ENCODE measurements at regions not wholly inside any gene's neighbourhood (a gene's known extent, or its start where the extent isn't known, plus 50 kb on each side); places are given as distances from the start of the nearest gene placed in this dataset.

- Histone ChIP-seq H3K27me3 (ENCODE audit: insufficient read depth, low read length) (peaks cover 22% of the 10 kb centered on the region), H3K27ac (ENCODE audit: low read depth, low read length) (no peak overlapping the region), H3K4me2 (ENCODE audit: low read length) (no peak overlapping the region), H3K4me3 (replicated peaks in 1 of 2; ENCODE audit: low read depth in 1 of 2, low read length in 2 of 2) (no peak overlapping the region), H3K9me2 (ENCODE audit: insufficient read depth) (no peaks in the 10 kb centered on the region), H4K20me1 (ENCODE audit: insufficient read depth) (no peaks in the 10 kb centered on the region), H2AFZ (ENCODE audit: low read depth, low read length, poor library complexity, severe bottlenecking) (no peak overlapping the region), H3K4me1 (ENCODE audit: control insufficient read depth in 1 of 2, insufficient read depth in 2 of 2, low read length in 2 of 2) (no peaks in the 10 kb centered on the region; a peak in 2 of 4 replicates), H3K9ac (ENCODE audit: low read length) (no peak overlapping the region), H3K9me3 (ENCODE audit: control insufficient read depth in 1 of 2, insufficient read depth in 1 of 2, low read depth in 1 of 2, low read length in 2 of 2) (no peaks in the 10 kb centered on the region), H3K79me2 (ENCODE audit: insufficient read depth, low read length) (no peaks in the 10 kb centered on the region), H3K36me3 (ENCODE audit: control insufficient read depth in 1 of 2, insufficient read depth in 2 of 2, low read length in 2 of 2) (no peaks in the 10 kb centered on the region)
- ChIA-PET CTCF (no interaction called here), POLR2A (no interaction called here), RAD21 (ENCODE audit: low non-redundant PET in 1 of 2, low total read pairs in 2 of 2, uncharacterized antibody in 2 of 2, unreplicated experiment in 2 of 2) (no interaction called here)
- intact Hi-C loops (cut with micrococcal nuclease) = no loop called here
- no TSS peak for BruUV-seq (replicated peaks)
- ATAC-seq = no peak
- no peak for TF ChIP-seq YY1 (IDR thresholded peaks at IDR 0.05; ENCODE audit: extremely low read depth, insufficient replicate concordance, low read depth, low read length)
- TF ChIP-seq JUND (IDR thresholded peaks at IDR 0.05) = no peak
- TF ChIP-seq CEBPB (IDR thresholded peaks at IDR 0.05; ENCODE audit: low read depth) = no peak
- no peak for TF ChIP-seq CTCF (IDR thresholded peaks at IDR 0.05 in 2 of 3, conservative IDR thresholded peaks at IDR 0.05 in 1 of 3; ENCODE audit: borderline replicate concordance in 1 of 3, insufficient read depth in 1 of 3, low read depth in 2 of 3, low read length in 2 of 3)
- TF ChIP-seq MAX (IDR thresholded peaks at IDR 0.05) = no peak
- TF ChIP-seq ZNF274 (IDR thresholded peaks at IDR 0.05; ENCODE audit: low read depth, low read length) = no peak
- no peak for TF ChIP-seq EZH2phosphoT487 (IDR thresholded peaks at IDR 0.05; ENCODE audit: borderline replicate concordance)
- no peak for TF ChIP-seq ZFX (IDR thresholded peaks at IDR 0.05)
- no peak for TF ChIP-seq ATF3 (IDR thresholded peaks at IDR 0.05)
- no peak for TF ChIP-seq SIN3A (IDR thresholded peaks at IDR 0.05; ENCODE audit: low read depth)
- no peak for TF ChIP-seq FOSL1 (IDR thresholded peaks at IDR 0.05; ENCODE audit: low read depth)
- no peak for TF ChIP-seq SRF (IDR thresholded peaks at IDR 0.05; ENCODE audit: low read depth)
- TF ChIP-seq POLR2A (IDR thresholded peaks at IDR 0.05; ENCODE audit: borderline replicate concordance, extremely low read depth, insufficient read depth, insufficient read length) = no peak
- TF ChIP-seq REST (IDR thresholded peaks at IDR 0.05; ENCODE audit: low read depth) = no peak
- no peak for TF ChIP-seq ELF1 (IDR thresholded peaks at IDR 0.05; ENCODE audit: borderline replicate concordance, low read depth)
- no peak for DNase-seq (ENCODE audit: low read depth, low spot score)
These were observed 832.3 kb upstream of the ID2 start for GRCh38 chr2:7849531-7849930.
